ENCODE measurements at regions not wholly inside any gene's neighbourhood (a gene's known extent, or its start where the extent isn't known, plus 50 kb on each side); places are given as distances from the start of the nearest gene placed in this dataset.

DNA sequence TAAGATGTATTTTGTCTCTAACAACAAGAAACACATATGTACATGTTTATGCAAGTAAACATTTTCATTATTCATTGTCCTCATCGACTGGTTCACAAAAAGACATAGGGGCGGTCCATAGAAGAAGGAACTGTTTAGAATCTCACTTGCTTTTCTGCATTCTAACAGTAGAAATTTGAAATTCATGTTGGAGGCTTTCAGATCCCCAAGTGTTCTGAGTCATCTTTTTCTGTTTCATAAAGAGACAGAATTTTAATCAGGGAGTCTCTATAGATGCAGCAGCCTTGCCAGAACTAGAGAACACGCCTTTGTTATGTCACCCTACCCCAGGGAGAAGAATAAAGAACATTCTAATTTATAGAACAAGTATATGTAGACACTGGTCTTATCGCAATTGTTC lies 324.3 kb downstream of the GABRG2 start:
- Histone ChIP-seq H4K20me1 (ENCODE audit: insufficient read depth, poor library complexity, severe bottlenecking) (no peaks in the 10 kb centered on the region), H3K79me2 (no peaks in the 10 kb centered on the region), H3K9me2 (replicated peaks; ENCODE audit: insufficient read depth) (no peaks in the 10 kb centered on the region), H3K4me2 (no peak overlapping the region), H3K27ac (no peak overlapping the region), H3K4me1 (ENCODE audit: insufficient read depth) (no peaks in the 10 kb centered on the region), H2AFZ (no peak overlapping the region), H3K27me3 (no peaks in the 10 kb centered on the region), H3K4me3 (no peak overlapping the region), H3K36me3 (replicated peaks; ENCODE audit: insufficient read depth, low read depth) (no peaks in the 10 kb centered on the region), H3K9me3 (ENCODE audit: low read depth) (no peaks in the 10 kb centered on the region)
- DNase-seq (ENCODE audit: low spot score), result no peak
- TF ChIP-seq, protein P1, sequence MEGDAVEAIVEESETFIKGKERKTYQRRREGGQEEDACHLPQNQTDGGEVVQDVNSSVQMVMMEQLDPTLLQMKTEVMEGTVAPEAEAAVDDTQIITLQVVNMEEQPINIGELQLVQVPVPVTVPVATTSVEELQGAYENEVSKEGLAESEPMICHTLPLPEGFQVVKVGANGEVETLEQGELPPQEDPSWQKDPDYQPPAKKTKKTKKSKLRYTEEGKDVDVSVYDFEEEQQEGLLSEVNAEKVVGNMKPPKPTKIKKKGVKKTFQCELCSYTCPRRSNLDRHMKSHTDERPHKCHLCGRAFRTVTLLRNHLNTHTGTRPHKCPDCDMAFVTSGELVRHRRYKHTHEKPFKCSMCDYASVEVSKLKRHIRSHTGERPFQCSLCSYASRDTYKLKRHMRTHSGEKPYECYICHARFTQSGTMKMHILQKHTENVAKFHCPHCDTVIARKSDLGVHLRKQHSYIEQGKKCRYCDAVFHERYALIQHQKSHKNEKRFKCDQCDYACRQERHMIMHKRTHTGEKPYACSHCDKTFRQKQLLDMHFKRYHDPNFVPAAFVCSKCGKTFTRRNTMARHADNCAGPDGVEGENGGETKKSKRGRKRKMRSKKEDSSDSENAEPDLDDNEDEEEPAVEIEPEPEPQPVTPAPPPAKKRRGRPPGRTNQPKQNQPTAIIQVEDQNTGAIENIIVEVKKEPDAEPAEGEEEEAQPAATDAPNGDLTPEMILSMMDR (IDR thresholded peaks at IDR 0.05; ENCODE audit: poor library complexity), result no peak
- TF ChIP-seq EZH2phosphoT487 (IDR thresholded peaks at IDR 0.05; ENCODE audit: low read depth, severe bottlenecking, unreplicated experiment), result no peak
- TF ChIP-seq EZH2 (IDR thresholded peaks at IDR 0.05; ENCODE audit: borderline replicate concordance), result no peak
- 87% methylated on average over 4 of the region's 4 CpGs for WGBS (ENCODE audit: low lambda C conversion rate, missing lambda C conversion rate)

DNA sequence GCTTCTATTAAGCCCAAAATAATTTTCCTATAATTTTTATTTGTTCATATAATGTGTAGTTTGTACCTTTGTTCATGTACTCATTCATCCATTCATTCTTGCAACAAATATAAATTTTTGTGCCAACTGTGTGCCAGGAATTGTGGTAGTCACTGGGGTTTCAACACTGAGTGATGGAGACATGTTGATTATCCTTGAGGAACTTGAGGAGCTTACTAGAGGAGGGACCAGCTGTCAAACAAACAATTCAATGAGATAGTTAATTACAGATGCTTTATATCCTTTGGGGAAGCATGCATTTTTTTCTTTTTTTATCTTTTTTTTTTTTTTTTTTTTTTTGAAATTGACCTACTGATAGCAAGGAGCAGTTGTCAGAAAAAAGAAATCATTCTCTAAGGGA lies 324.8 kb downstream of the GABRG2 start:
- H3K36me3 ChIP-seq (replicated peaks; ENCODE audit: insufficient read depth, low read depth), result no peaks in the 10 kb centered on the region
- no peak overlapping the region for H3K4me2 ChIP-seq
- H3K79me2 ChIP-seq, result no peaks in the 10 kb centered on the region
- H3K27ac ChIP-seq, result no peak overlapping the region
- H3K4me3 ChIP-seq, result no peak overlapping the region
- TF ChIP-seq EZH2 (IDR thresholded peaks at IDR 0.05; ENCODE audit: borderline replicate concordance) (no peak), EZH2phosphoT487 (IDR thresholded peaks at IDR 0.05; ENCODE audit: low read depth, severe bottlenecking, unreplicated experiment) (no peak)
- H3K9me2 ChIP-seq (replicated peaks; ENCODE audit: insufficient read depth), result no peaks in the 10 kb centered on the region
- no peaks in the 10 kb centered on the region for H3K4me1 ChIP-seq (ENCODE audit: insufficient read depth)
- DNase-seq (ENCODE audit: low spot score), result no peak
- no peaks in the 10 kb centered on the region for H3K27me3 ChIP-seq
- no peaks in the 10 kb centered on the region for H3K9me3 ChIP-seq (ENCODE audit: low read depth)
- H4K20me1 ChIP-seq (ENCODE audit: insufficient read depth, poor library complexity, severe bottlenecking), result no peaks in the 10 kb centered on the region
- no peak overlapping the region for H2AFZ ChIP-seq

DNA sequence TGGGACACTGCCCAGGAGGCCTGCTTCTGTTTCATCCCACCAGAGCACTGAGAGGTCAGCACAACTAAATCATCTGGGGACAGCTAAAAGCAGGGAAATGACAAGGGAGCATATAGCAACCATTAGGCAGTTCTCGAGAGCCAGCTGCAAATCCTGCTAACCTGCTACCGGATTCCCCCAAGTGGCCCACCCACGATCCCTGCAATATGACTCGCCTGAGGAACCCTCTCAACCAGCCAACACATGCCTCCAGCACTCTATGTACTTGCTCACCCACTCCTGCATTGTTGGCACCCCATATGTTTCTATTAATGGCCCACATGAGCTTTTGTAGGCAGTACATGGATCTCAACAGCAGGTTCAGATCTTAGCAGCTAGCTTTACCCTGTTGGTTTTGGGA lies 326.0 kb downstream of the GABRG2 start:
- Histone ChIP-seq H3K9me3 (ENCODE audit: low read depth) (no peaks in the 10 kb centered on the region), H3K36me3 (replicated peaks; ENCODE audit: insufficient read depth, low read depth) (no peaks in the 10 kb centered on the region), H3K27me3 (no peaks in the 10 kb centered on the region), H3K4me2 (no peak overlapping the region), H3K79me2 (no peaks in the 10 kb centered on the region), H3K27ac (no peak overlapping the region), H3K9me2 (replicated peaks; ENCODE audit: insufficient read depth) (no peaks in the 10 kb centered on the region), H3K4me1 (ENCODE audit: insufficient read depth) (no peaks in the 10 kb centered on the region), H4K20me1 (ENCODE audit: insufficient read depth, poor library complexity, severe bottlenecking) (no peaks in the 10 kb centered on the region), H2AFZ (no peak overlapping the region), H3K4me3 (no peak overlapping the region)
- TF ChIP-seq EZH2 (IDR thresholded peaks at IDR 0.05; ENCODE audit: borderline replicate concordance) (no peak), EZH2phosphoT487 (IDR thresholded peaks at IDR 0.05; ENCODE audit: low read depth, severe bottlenecking, unreplicated experiment) (no peak)
- TF ChIP-seq, protein P1 (IDR thresholded peaks at IDR 0.05; ENCODE audit: poor library complexity), result no peak
- DNase-seq (ENCODE audit: low spot score), result no peak
- WGBS (ENCODE audit: low lambda C conversion rate, missing lambda C conversion rate), result 81% methylated on average over 4 of the region's 4 CpGs

DNA sequence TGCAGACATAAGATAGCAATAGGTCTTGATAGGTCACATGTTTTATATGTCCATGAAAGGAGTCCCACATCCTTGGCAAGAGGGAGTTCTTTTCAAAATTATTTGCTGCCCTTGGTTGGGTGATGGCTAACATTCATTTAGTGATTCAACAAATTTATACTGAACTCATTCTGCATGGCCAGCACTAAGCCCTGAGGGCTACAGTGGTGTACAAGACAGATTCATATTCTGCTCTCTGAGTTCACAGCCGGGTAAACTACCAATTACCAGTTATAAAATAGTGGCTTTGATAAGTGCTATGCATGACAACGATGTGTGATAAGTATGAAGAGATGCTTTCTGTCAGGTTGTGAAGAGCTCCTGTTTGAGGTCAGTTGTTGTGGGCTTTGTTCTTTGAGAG lies 340.0 kb downstream of the GABRG2 start:
- Histone ChIP-seq H3K4me1 (ENCODE audit: insufficient read depth) (no peaks in the 10 kb centered on the region), H3K79me2 (no peaks in the 10 kb centered on the region), H3K27ac (no peak overlapping the region), H3K4me2 (no peak overlapping the region), H3K4me3 (no peak overlapping the region), H3K9me2 (replicated peaks; ENCODE audit: insufficient read depth) (no peaks in the 10 kb centered on the region), H3K36me3 (replicated peaks; ENCODE audit: insufficient read depth, low read depth) (no peaks in the 10 kb centered on the region), H4K20me1 (ENCODE audit: insufficient read depth, poor library complexity, severe bottlenecking) (no peaks in the 10 kb centered on the region), H3K27me3 (no peaks in the 10 kb centered on the region), H2AFZ (no peak overlapping the region), H3K9me3 (ENCODE audit: low read depth) (no peaks in the 10 kb centered on the region)
- WGBS (ENCODE audit: low lambda C conversion rate, missing lambda C conversion rate), result 82% methylated on average over 2 of the region's 2 CpGs
- DNase-seq (ENCODE audit: low spot score), result no peak
- no peak for TF ChIP-seq EZH2 (IDR thresholded peaks at IDR 0.05; ENCODE audit: borderline replicate concordance)
- no peak for TF ChIP-seq EZH2phosphoT487 (IDR thresholded peaks at IDR 0.05; ENCODE audit: low read depth, severe bottlenecking, unreplicated experiment)
- TF ChIP-seq, protein P1 (IDR thresholded peaks at IDR 0.05; ENCODE audit: poor library complexity), result no peak
